AG10803 (cell line): ENCODE measurements at regions not wholly inside any gene's neighbourhood (a gene's known extent, or its start where the extent isn't known, plus 50 kb on each side); places are given as distances from the start of the nearest gene placed in this dataset.
"Not testable (repeated sequence)": the region's sequence is repeated elsewhere in the genome, so short reads cannot be mapped to it uniquely, and the experiment has no call there.

Source experiments
- DNase-seq: peaks from one replicate; pipeline ENCODE4 v3.0.0; 2010; ENCODE audit warnings: low read depth
- H3K4me3 ChIP-seq: 2 replicates; pipeline ENCODE4 v1.5.1; 2011; ENCODE audit warnings: mild to moderate bottlenecking, low read length, control low read depth
- CTCF ChIP-seq: conservative IDR thresholded peaks from 2 replicates; pipeline ENCODE4 v1.5.1; 2011; ENCODE audit warnings: mild to moderate bottlenecking, low read length, control low read depth, inconsistent platforms

- H3K4me3 ChIP-seq, result no peak overlapping the region
- no peak for TF ChIP-seq CTCF
- DNase-seq, result peak; percentile 83
These were observed 437.1 kb upstream of the CTSO start for GRCh38 chr4:156390599-156391324.

GRCh38 chr4:156388826-156389225, 435.2 kb upstream of the CTSO start:
- DNase-seq, result peak; percentile 70

GRCh38 chr4:156378033-156378665, 424.5 kb upstream of the CTSO start:
- H3K4me3 ChIP-seq, result no peak overlapping the region
- TF ChIP-seq CTCF, result peak; percentile 43
- DNase-seq, result no peak

More at GRCh38 chr4:156388826-156389225, 435.2 kb upstream of the CTSO start:
- no peak overlapping the region for H3K4me3 ChIP-seq
- TF ChIP-seq CTCF, result no peak

- no peak for TF ChIP-seq CTCF
- no peak overlapping the region for H3K4me3 ChIP-seq
- DNase-seq, result peak; percentile 79
These were observed 423.5 kb upstream of the CTSO start for GRCh38 chr4:156377036-156377710.

GRCh38 chr4:156374894-156375293, 421.2 kb upstream of the CTSO start:
- H3K4me3 ChIP-seq, result no peak overlapping the region
- DNase-seq, result no peak
- TF ChIP-seq CTCF, result no peak

GRCh38 chr4:156374069-156374468, 420.4 kb upstream of the CTSO start:
- no peak for TF ChIP-seq CTCF
- no peak overlapping the region for H3K4me3 ChIP-seq
- DNase-seq, result no peak

GRCh38 chr4:156367502-156367901, 413.8 kb upstream of the CTSO start:
- not testable (repeated sequence) for DNase-seq, H3K4me3 ChIP-seq
